SU-DHL-6 (cell line): ENCODE measurements at regions not wholly inside any gene's neighbourhood (a gene's known extent, or its start where the extent isn't known, plus 50 kb on each side); places are given as distances from the start of the nearest gene placed in this dataset.

Source experiments
- H2AFZ ChIP-seq: fragments of 200-600 bp; sonication (generic); 2 replicates; pipeline ENCODE4 v1.6.1; 2014; ENCODE audit warnings: low read depth, mild to moderate bottlenecking, moderate library complexity, mixed read lengths, antibody characterized with exemption, low read length; ENCODE audit not compliant: severe bottlenecking
- H3F3A ChIP-seq: fragments of 200-600 bp; shearing (Covaris generic); 2 replicates; pipeline ENCODE4 v1.6.0; 2016; ENCODE audit warnings: antibody characterized with exemption, mild to moderate bottlenecking; ENCODE audit not compliant: insufficient read depth
- H3K27ac ChIP-seq: fragments of 200-600 bp; sonication (generic); 2 replicates; pipeline ENCODE4 v1.5.1; 2016; ENCODE audit warnings: low read depth, mild to moderate bottlenecking, low read length, moderate library complexity, mixed read lengths
- H3K27me3 ChIP-seq: fragments of 200-600 bp; sonication (generic), shearing (Covaris generic); 2 replicates; pipeline ENCODE4 v1.6.0; 2014; ENCODE audit warnings: mild to moderate bottlenecking, low read length
- H3K36me3 ChIP-seq: fragments of 200-600 bp; sonication (generic); 2 replicates; pipeline ENCODE4 v1.6.1; 2014; ENCODE audit warnings: mild to moderate bottlenecking, low read length, mixed read lengths
- H3K4me2 ChIP-seq: fragments of 300-600, 200-600 bp; shearing (Covaris generic), sonication (generic); 2 replicates; pipeline ENCODE4 v1.6.0; 2014; ENCODE audit warnings: low read length, low read depth, mild to moderate bottlenecking; ENCODE audit not compliant: poor library complexity, severe bottlenecking
- H3K4me3 ChIP-seq: fragments of 200-600 bp; sonication (generic); 2 replicates; pipeline ENCODE4 v1.5.1; 2014; ENCODE audit warnings: antibody characterized with exemption, low read length, mild to moderate bottlenecking, mixed read lengths; ENCODE audit not compliant: insufficient read depth, poor library complexity, severe bottlenecking
- H3K79me2 ChIP-seq: fragments of 200-600 bp; sonication (generic); 2 replicates; pipeline ENCODE4 v1.6.1; 2014; ENCODE audit warnings: mild to moderate bottlenecking, low read length, moderate library complexity; ENCODE audit not compliant: insufficient read depth
- H3K9ac ChIP-seq: fragments of 200-600 bp; sonication (generic); 2 replicates; pipeline ENCODE4 v1.7.0; 2014; ENCODE audit warnings: mild to moderate bottlenecking, low read length
- H3K9me2 ChIP-seq: fragments of 200-600 bp; sonication (generic); replicated peaks from 2 replicates; pipeline ENCODE4 v1.6.1; 2014; ENCODE audit warnings: low read length; ENCODE audit not compliant: insufficient read depth
- H3K9me3 ChIP-seq: fragments of 200-600 bp; sonication (generic); 2 replicates; pipeline ENCODE4 v1.6.1; 2014; ENCODE audit warnings: low read length, mixed read lengths; ENCODE audit not compliant: insufficient read depth
- H4K20me1 ChIP-seq: fragments of 200-600 bp; sonication (generic); 2 replicates; pipeline ENCODE4 v1.6.1; 2014; ENCODE audit warnings: low read depth, mild to moderate bottlenecking, antibody characterized with exemption, low read length, moderate library complexity, mixed read lengths
- CTCF ChIP-seq: fragments of 200-600 bp; sonication (generic); IDR thresholded peaks from one replicate; pipeline ENCODE4 v1.5.1; 2017; ENCODE audit warnings: antibody characterized with exemption, mild to moderate bottlenecking, low read length, moderate library complexity; ENCODE audit not compliant: insufficient read depth, poor library complexity, severe bottlenecking
- EZH2phosphoT487 ChIP-seq: fragments of 200-600 bp; sonication (generic), shearing (Covaris generic); conservative IDR thresholded peaks from 2 replicates; pipeline ENCODE4 v1.6.1; 2018; ENCODE audit warnings: mild to moderate bottlenecking, antibody characterized with exemption, low read length, moderate library complexity, mixed read lengths

DNA sequence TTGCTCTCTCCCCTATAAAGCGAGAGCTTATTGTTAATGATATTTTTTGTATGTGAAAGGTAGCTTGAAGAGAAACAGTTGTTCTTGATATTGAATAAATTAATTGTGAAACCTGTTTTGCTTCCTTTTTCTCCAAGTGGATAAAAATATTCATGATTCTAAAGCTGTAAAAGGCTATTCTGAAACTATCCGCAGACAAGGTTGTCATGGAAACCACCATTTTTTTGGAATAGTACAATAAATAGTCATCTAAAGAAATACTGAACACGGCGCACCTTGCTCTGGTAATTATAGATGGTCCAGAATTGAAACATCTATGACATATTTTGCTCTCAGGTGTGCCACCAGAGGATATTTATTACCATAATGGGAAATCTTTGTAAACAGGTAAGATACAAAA lies 1103.0 kb upstream of the SLC39A10 start:
- TF ChIP-seq EZH2phosphoT487 (no peak), CTCF (no peak)
- Histone ChIP-seq H3K9me2 (no peaks in the 10 kb centered on the region), H3K79me2 (no peaks in the 10 kb centered on the region), H3K27me3 (no peaks in the 10 kb centered on the region), H3K36me3 (no peaks in the 10 kb centered on the region), H3K9me3 (no peaks in the 10 kb centered on the region), H4K20me1 (no peaks in the 10 kb centered on the region), H3F3A (no peaks in the 10 kb centered on the region), H3K9ac (no peak overlapping the region), H3K4me2 (no peak overlapping the region), H3K4me3 (no peak overlapping the region), H3K27ac (no peak overlapping the region), H2AFZ (no peak overlapping the region)

- no peaks in the 10 kb centered on the region for H3K9me3 ChIP-seq
- H3K79me2 ChIP-seq, result no peaks in the 10 kb centered on the region
- no peaks in the 10 kb centered on the region for H3F3A ChIP-seq
- no peak overlapping the region for H3K27ac ChIP-seq
- H3K9ac ChIP-seq, result no peak overlapping the region
- no peaks in the 10 kb centered on the region for H3K36me3 ChIP-seq
- H3K27me3 ChIP-seq, result no peaks in the 10 kb centered on the region
- no peaks in the 10 kb centered on the region for H3K9me2 ChIP-seq
- no peak overlapping the region for H3K4me3 ChIP-seq
- H3K4me2 ChIP-seq, result no peak overlapping the region
- no peaks in the 10 kb centered on the region for H4K20me1 ChIP-seq
- no peak overlapping the region for H2AFZ ChIP-seq
- TF ChIP-seq CTCF, result no peak
- TF ChIP-seq EZH2phosphoT487, result no peak
These were observed 1106.3 kb upstream of the SLC39A10 start for GRCh38 chr2:194550702-194551101.

DNA sequence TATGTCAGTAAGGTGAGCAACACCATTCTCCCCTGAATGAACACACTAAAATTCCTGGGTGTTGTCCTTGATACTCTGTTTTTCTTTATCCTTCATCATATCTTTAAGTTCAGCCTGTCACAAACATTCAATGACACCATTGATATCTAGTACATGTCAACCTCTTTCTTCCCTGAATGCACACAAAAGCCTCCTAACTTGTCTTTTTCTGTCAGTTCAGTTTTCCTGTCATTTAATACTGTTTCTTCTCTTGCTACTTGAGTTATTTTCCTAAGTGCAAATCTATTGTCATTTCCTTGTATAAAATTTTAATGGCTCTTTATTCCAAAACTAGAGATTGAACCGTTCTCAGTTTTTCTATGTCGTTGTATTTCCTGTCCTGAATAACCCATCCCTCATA lies 1107.6 kb upstream of the SLC39A10 start:
- H3K27me3 ChIP-seq, result no peaks in the 10 kb centered on the region
- no peaks in the 10 kb centered on the region for H4K20me1 ChIP-seq
- H3K9ac ChIP-seq, result no peak overlapping the region
- no peaks in the 10 kb centered on the region for H3K9me3 ChIP-seq
- H2AFZ ChIP-seq, result no peak overlapping the region
- no peak overlapping the region for H3K27ac ChIP-seq
- TF ChIP-seq EZH2phosphoT487, result no peak
- no peak for TF ChIP-seq CTCF
- H3K9me2 ChIP-seq, result no peaks in the 10 kb centered on the region
- no peaks in the 10 kb centered on the region for H3F3A ChIP-seq
- H3K36me3 ChIP-seq, result no peaks in the 10 kb centered on the region
- no peak overlapping the region for H3K4me2 ChIP-seq
- no peaks in the 10 kb centered on the region for H3K79me2 ChIP-seq
- H3K4me3 ChIP-seq, result no peak overlapping the region

GRCh38 chr2:194545978-194546377 lies 1111.0 kb upstream of the SLC39A10 start:
- H3K27me3 ChIP-seq, result no peaks in the 10 kb centered on the region
- H3F3A ChIP-seq, result no peaks in the 10 kb centered on the region
- peak overlapping the region; percentile 74 for H2AFZ ChIP-seq
- H3K9me3 ChIP-seq, result no peaks in the 10 kb centered on the region
- no peaks in the 10 kb centered on the region for H3K79me2 ChIP-seq
- H3K9me2 ChIP-seq, result no peaks in the 10 kb centered on the region
- H3K4me2 ChIP-seq, result no peak overlapping the region
- no peak overlapping the region for H3K27ac ChIP-seq
- no peak for TF ChIP-seq EZH2phosphoT487
- TF ChIP-seq CTCF, result peak; percentile 18
- no peak overlapping the region for H3K9ac ChIP-seq
- no peaks in the 10 kb centered on the region for H4K20me1 ChIP-seq
- no peaks in the 10 kb centered on the region for H3K36me3 ChIP-seq
- H3K4me3 ChIP-seq, result no peak overlapping the region
